Stimulated activated CD8-positive, alpha-beta memory T cell treated with anti-CD3 and anti-CD28 coated beads, Interleukin-4, amount 100 ng/mL, for 4 hours (primary cell): ENCODE measurements at regions not wholly inside any gene's neighbourhood (a gene's known extent, or its start where the extent isn't known, plus 50 kb on each side); places are given as distances from the start of the nearest gene placed in this dataset.

Source experiments
- DNase-seq, 2 donors: peaks; one replicate each; pipeline ENCODE4 v3.0.0-alpha.2; 2020; ENCODE audit warnings: low read depth in 2 of 2, low spot score in 1 of 2

GRCh38 chr18:45255197-45255890 lies 359.9 kb upstream of the SLC14A2 start:
- no peak for DNase-seq

GRCh38 chr18:45260125-45260524 lies 355.2 kb upstream of the SLC14A2 start:
- no peak for DNase-seq

GRCh38 chr18:45266023-45266422 lies 349.3 kb upstream of the SLC14A2 start:
- DNase-seq, result no peak

GRCh38 chr18:45267622-45268021 lies 347.7 kb upstream of the SLC14A2 start:
- DNase-seq, result no peak

GRCh38 chr18:45268583-45268982 lies 346.7 kb upstream of the SLC14A2 start:
- no peak for DNase-seq

- DNase-seq, result no peak
Observed at GRCh38 chr18:45270289-45270771, 344.9 kb upstream of the SLC14A2 start.

- DNase-seq, result no peak
Observed at GRCh38 chr18:45274026-45274425, 341.2 kb upstream of the SLC14A2 start.

- DNase-seq, result no peak
Observed at GRCh38 chr18:45275367-45276113, 339.7 kb upstream of the SLC14A2 start.

- DNase-seq, result no peak
Observed at GRCh38 chr18:45276878-45277277, 338.4 kb upstream of the SLC14A2 start.

GRCh38 chr18:45277908-45278307 lies 337.4 kb upstream of the SLC14A2 start:
- DNase-seq, result no peak

- DNase-seq, result no peak
Observed at GRCh38 chr18:45280481-45281276, 334.6 kb upstream of the SLC14A2 start.

GRCh38 chr18:45282101-45282812 lies 333.0 kb upstream of the SLC14A2 start:
- no peak for DNase-seq

GRCh38 chr18:45284174-45284573 lies 331.1 kb upstream of the SLC14A2 start:
- no peak for DNase-seq

- DNase-seq, result no peak
Observed at GRCh38 chr18:45284851-45285250, 330.4 kb upstream of the SLC14A2 start.

- no peak for DNase-seq
Observed at GRCh38 chr18:45285251-45285650, 330.0 kb upstream of the SLC14A2 start.

- no peak for DNase-seq
Observed at GRCh38 chr18:45286431-45286830, 328.8 kb upstream of the SLC14A2 start.

- DNase-seq, result no peak
Observed at GRCh38 chr18:45287531-45287930, 327.7 kb upstream of the SLC14A2 start.

GRCh38 chr18:45290364-45290763 lies 324.9 kb upstream of the SLC14A2 start:
- DNase-seq, result no peak

GRCh38 chr18:45291621-45292615 lies 323.4 kb upstream of the SLC14A2 start:
- DNase-seq, result no peak

GRCh38 chr18:45295388-45295787 lies 319.9 kb upstream of the SLC14A2 start:
- no peak for DNase-seq
